MCF 10A (cell line): ENCODE measurements at regions not wholly inside any gene's neighbourhood (a gene's known extent, or its start where the extent isn't known, plus 50 kb on each side); places are given as distances from the start of the nearest gene placed in this dataset.

Experiments
- BruUV-seq: library from RNA; stranded (reverse); fragments of 400-500 nt; replicated peaks from 2 replicates; lab custom pipeline; 2021; lab: Mats Ljungman, UMichigan
- CTCF ChIA-PET: fragments of 300-600 bp; sonication (Branson Sonifier 250); formaldehyde crosslinking; extraction: SDS; loops from one replicate; lab custom pipeline; 2021; ENCODE audit warnings: antibody characterized with exemption, inconsistent platforms; lab: Yijun Ruan, JAX
- POLR2A ChIA-PET: fragments of 300-600, 350-650 bp; sonication (Branson Sonifier 250); formaldehyde crosslinking; extraction: SDS; loops from one replicate; lab custom pipeline; 2020; ENCODE audit warnings: antibody characterized with exemption, inconsistent platforms; lab: Yijun Ruan, JAX
- DNase-seq: peaks from one replicate; pipeline ENCODE4 v3.0.0-alpha.2; 2018; ENCODE audit not compliant: unreplicated experiment
- H3K27ac Mint-ChIP-seq: one replicate; pipeline ENCODE4 v1.8.0; 2022; ENCODE audit warnings: mild to moderate bottlenecking, low read depth, mixed read lengths; ENCODE audit not compliant: unreplicated experiment
- H3K27me3 Mint-ChIP-seq: one replicate; pipeline ENCODE4 v1.8.0; 2022; ENCODE audit warnings: mixed read lengths; ENCODE audit not compliant: insufficient read depth, unreplicated experiment
- H3K36me3 Mint-ChIP-seq: one replicate; pipeline ENCODE4 v1.8.0; 2022; ENCODE audit warnings: mild to moderate bottlenecking, moderate library complexity, mixed read lengths; ENCODE audit not compliant: insufficient read depth, unreplicated experiment
- H3K4me1 Mint-ChIP-seq: one replicate; pipeline ENCODE4 v1.8.0; 2022; ENCODE audit warnings: mixed read lengths; ENCODE audit not compliant: insufficient read depth, unreplicated experiment
- H3K4me3 Mint-ChIP-seq: one replicate; pipeline ENCODE4 v1.8.0; 2022; ENCODE audit warnings: mild to moderate bottlenecking, moderate library complexity, mixed read lengths; ENCODE audit not compliant: unreplicated experiment
- H3K9me3 Mint-ChIP-seq: one replicate; pipeline ENCODE4 v1.8.0; 2022; ENCODE audit warnings: mixed read lengths; ENCODE audit not compliant: unreplicated experiment
- CTCF ChIP-seq: fragments of 200-600 bp; IDR thresholded peaks from one replicate; pipeline ENCODE4 v1.8.0; 2022; ENCODE audit warnings: antibody characterized with exemption, mild to moderate bottlenecking; ENCODE audit not compliant: unreplicated experiment
- intact Hi-C: fragments of 100-400 bp; cut with micrococcal nuclease; formaldehyde crosslinking; loops from 2 replicates; pipeline ENCODE4 v1.14.1; 2022

- ChIA-PET CTCF (interaction anchor here (0.5 to 3.7 kb wide), 50 partner anchors 8 to 899 kb away, joined by 3 to 25 read pairs (median 3); no protein-coding TSS in a partner anchor), POLR2A (interaction anchor here (0.6 to 2.5 kb wide), 8 partner anchors 97 to 914 kb away, joined by 3 to 15 read pairs (median 3); partner anchors contain the start of gene EFCAB11)
- no TSS peak for BruUV-seq
- H3K36me3 Mint-ChIP-seq = no peaks in the 10 kb centered on the region
- peak overlapping the region; percentile 24 for H3K27ac Mint-ChIP-seq
- peak; percentile 98 for TF ChIP-seq CTCF
- no peaks in the 10 kb centered on the region for H3K9me3 Mint-ChIP-seq
- H3K4me1 Mint-ChIP-seq = peaks cover 8% of the 10 kb centered on the region
- intact Hi-C loops = loop anchor here (1.0 to 2.0 kb wide), 4 partner anchors 198 to 875 kb away; no protein-coding TSS in a partner anchor
- peak; percentile 91 for DNase-seq
- peak overlapping the region; percentile 68 for H3K4me3 Mint-ChIP-seq
- no peaks in the 10 kb centered on the region for H3K27me3 Mint-ChIP-seq
Measured at GRCh38 chr14:89040460-89041256, 216.2 kb downstream of the TTC8 start.

GRCh38 chr14:89041257-89041582 lies 216.8 kb downstream of the TTC8 start:
- ChIA-PET CTCF (interaction anchor here (0.5 to 3.7 kb wide), 42 partner anchors 8 to 898 kb away, joined by 3 to 25 read pairs (median 3); no protein-coding TSS in a partner anchor), POLR2A (interaction anchor here (0.7 to 2.5 kb wide), 6 partner anchors 96 to 873 kb away, joined by 3 to 15 read pairs (median 4); no protein-coding TSS in a partner anchor)
- no peaks in the 10 kb centered on the region for H3K27me3 Mint-ChIP-seq
- DNase-seq = no peak
- H3K27ac Mint-ChIP-seq = peak overlapping the region; percentile 24
- peaks cover 8% of the 10 kb centered on the region for H3K4me1 Mint-ChIP-seq
- H3K9me3 Mint-ChIP-seq = no peaks in the 10 kb centered on the region
- no TSS peak for BruUV-seq
- intact Hi-C loops = loop anchor here (2.0 kb wide), 1 partner anchor 726 kb away; no protein-coding TSS in a partner anchor
- peak overlapping the region; percentile 68 for H3K4me3 Mint-ChIP-seq
- H3K36me3 Mint-ChIP-seq = no peaks in the 10 kb centered on the region
- TF ChIP-seq CTCF = no peak

- Mint-ChIP-seq H3K4me1 (peaks cover 8% of the 10 kb centered on the region), H3K36me3 (no peaks in the 10 kb centered on the region), H3K27ac (no peak overlapping the region), H3K27me3 (no peaks in the 10 kb centered on the region), H3K4me3 (no peak overlapping the region), H3K9me3 (no peaks in the 10 kb centered on the region)
- POLR2A ChIA-PET = interaction anchor here (0.7 to 2.5 kb wide), 2 partner anchors 374 to 616 kb away, joined by 3 to 15 read pairs; no protein-coding TSS in a partner anchor
- TF ChIP-seq CTCF = no peak
- intact Hi-C loops = no loop called here
- CTCF ChIA-PET = interaction anchor here (0.6 to 3.7 kb wide), 8 partner anchors 25 to 872 kb away, joined by 3 to 25 read pairs (median 4); no protein-coding TSS in a partner anchor
- no peak for DNase-seq
- no TSS peak for BruUV-seq
Measured at GRCh38 chr14:89042021-89042420, 217.6 kb downstream of the TTC8 start.

GRCh38 chr14:89053303-89053702 lies 228.9 kb downstream of the TTC8 start:
- H3K9me3 Mint-ChIP-seq = no peaks in the 10 kb centered on the region
- H3K27me3 Mint-ChIP-seq = no peaks in the 10 kb centered on the region
- intact Hi-C loops = no loop called here
- DNase-seq = no peak
- no TSS peak for BruUV-seq
- H3K36me3 Mint-ChIP-seq = no peaks in the 10 kb centered on the region
- POLR2A ChIA-PET = no interaction called here
- TF ChIP-seq CTCF = no peak
- H3K4me3 Mint-ChIP-seq = no peak overlapping the region
- CTCF ChIA-PET = no interaction called here
- H3K27ac Mint-ChIP-seq = no peak overlapping the region
- H3K4me1 Mint-ChIP-seq = no peaks in the 10 kb centered on the region
